ENCODE measurements at regions not wholly inside any gene's neighbourhood (a gene's known extent, or its start where the extent isn't known, plus 50 kb on each side); places are given as distances from the start of the nearest gene placed in this dataset.

GRCh38 chr9:106738109-106738508 is 124.9 kb upstream of the ZNF462 start:
- TF ChIP-seq SMAD3 (CRISPR knock-in tag; IDR thresholded peaks at IDR 0.05; ENCODE audit: borderline replicate concordance) (no peak), EMX1 (CRISPR knock-in tag; IDR thresholded peaks at IDR 0.05) (no peak), SP1 (CRISPR knock-in tag; conservative IDR thresholded peaks at IDR 0.05) (no peak), TEAD4 (CRISPR knock-in tag; IDR thresholded peaks at IDR 0.05) (no peak), ZNF416 (CRISPR knock-in tag; IDR thresholded peaks at IDR 0.05) (no peak)
- TF ChIP-seq, protein P1, sequence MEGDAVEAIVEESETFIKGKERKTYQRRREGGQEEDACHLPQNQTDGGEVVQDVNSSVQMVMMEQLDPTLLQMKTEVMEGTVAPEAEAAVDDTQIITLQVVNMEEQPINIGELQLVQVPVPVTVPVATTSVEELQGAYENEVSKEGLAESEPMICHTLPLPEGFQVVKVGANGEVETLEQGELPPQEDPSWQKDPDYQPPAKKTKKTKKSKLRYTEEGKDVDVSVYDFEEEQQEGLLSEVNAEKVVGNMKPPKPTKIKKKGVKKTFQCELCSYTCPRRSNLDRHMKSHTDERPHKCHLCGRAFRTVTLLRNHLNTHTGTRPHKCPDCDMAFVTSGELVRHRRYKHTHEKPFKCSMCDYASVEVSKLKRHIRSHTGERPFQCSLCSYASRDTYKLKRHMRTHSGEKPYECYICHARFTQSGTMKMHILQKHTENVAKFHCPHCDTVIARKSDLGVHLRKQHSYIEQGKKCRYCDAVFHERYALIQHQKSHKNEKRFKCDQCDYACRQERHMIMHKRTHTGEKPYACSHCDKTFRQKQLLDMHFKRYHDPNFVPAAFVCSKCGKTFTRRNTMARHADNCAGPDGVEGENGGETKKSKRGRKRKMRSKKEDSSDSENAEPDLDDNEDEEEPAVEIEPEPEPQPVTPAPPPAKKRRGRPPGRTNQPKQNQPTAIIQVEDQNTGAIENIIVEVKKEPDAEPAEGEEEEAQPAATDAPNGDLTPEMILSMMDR (IDR thresholded peaks at IDR 0.05) = no peak
- TF ChIP-seq, protein P2, sequence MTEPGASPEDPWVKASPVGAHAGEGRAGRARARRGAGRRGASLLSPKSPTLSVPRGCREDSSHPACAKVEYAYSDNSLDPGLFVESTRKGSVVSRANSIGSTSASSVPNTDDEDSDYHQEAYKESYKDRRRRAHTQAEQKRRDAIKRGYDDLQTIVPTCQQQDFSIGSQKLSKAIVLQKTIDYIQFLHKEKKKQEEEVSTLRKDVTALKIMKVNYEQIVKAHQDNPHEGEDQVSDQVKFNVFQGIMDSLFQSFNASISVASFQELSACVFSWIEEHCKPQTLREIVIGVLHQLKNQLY (CRISPR knock-in tag; IDR thresholded peaks at IDR 0.05) = no peak

Measured in WTC11 (cell line).